ENCODE measurements at regions not wholly inside any gene's neighbourhood (a gene's known extent, or its start where the extent isn't known, plus 50 kb on each side); places are given as distances from the start of the nearest gene placed in this dataset.
"Not testable (repeated sequence)": the region's sequence is repeated elsewhere in the genome, so short reads cannot be mapped to it uniquely, and the experiment has no call there.

GRCh38 chr20:52425253-52425652, 233.7 kb upstream of the ZFP64 start:
- H3K9me3 ChIP-seq (ENCODE audit: low read length) = peaks cover 32% of the 10 kb centered on the region
- H2AFZ ChIP-seq (ENCODE audit: low read length) = no peak overlapping the region
- DNase-seq (ENCODE audit: low spot score) = no peak
- H3K27ac ChIP-seq (ENCODE audit: extremely low read length, insufficient read depth, low read length) = no peak overlapping the region
- FAIRE-seq = peak; percentile 8
- H3K36me3 ChIP-seq (replicated peaks in 1 of 2; ENCODE audit: control insufficient read depth in 1 of 2, insufficient read depth in 2 of 2, low read length in 2 of 2) = no peaks in the 10 kb centered on the region
- ChIA-PET CTCF (ENCODE audit: low intra/inter-chr PET ratio, low total read pairs) (no interaction called here), POLR2A (no interaction called here)
- no peaks in the 10 kb centered on the region for H3K27me3 ChIP-seq (ENCODE audit: control insufficient read depth in 1 of 2, insufficient read depth in 2 of 2, low read length in 2 of 2)
- intact Hi-C loops (cut with micrococcal nuclease; ENCODE audit: unreplicated experiment) (no loop called here), in situ Hi-C loops (cut with HindIII; ENCODE audit: extremely low pct_ligation_motif_present, low pct_unique_long_range_greater_than_20kb) (no loop called here)
- 13% methylated on average over 9 of the region's 9 CpGs for WGBS (ENCODE audit: low lambda C conversion rate)
- H3K79me2 ChIP-seq (ENCODE audit: insufficient read depth, low read length) = no peaks in the 10 kb centered on the region
- H3K4me2 ChIP-seq (ENCODE audit: low read depth, low read length) = no peak overlapping the region
- H3K9ac ChIP-seq (ENCODE audit: insufficient read depth, low read depth, low read length) = no peak overlapping the region
- no peak overlapping the region for H3K4me3 ChIP-seq (replicated peaks in 1 of 3; ENCODE audit: insufficient read depth in 1 of 3, low read depth in 2 of 3, low read length in 3 of 3)
- BruUV-seq (replicated peaks) = no TSS peak
- ATAC-seq = no peak
- H3K4me1 ChIP-seq (ENCODE audit: insufficient read depth, low read length) = no peaks in the 10 kb centered on the region
- no peaks in the 10 kb centered on the region for H4K20me1 ChIP-seq (ENCODE audit: insufficient read depth, low read length)
- TF ChIP-seq ATF7 (IDR thresholded peaks at IDR 0.05) (0 out of 2 replicates have a peak, but pooled peaks have one; percentile 1), ATF7 (CRISPR knock-in tag; IDR thresholded peaks at IDR 0.05) (no peak), MAZ (IDR thresholded peaks at IDR 0.05; ENCODE audit: borderline replicate concordance, low read depth, low read length) (no peak), MAZ (CRISPR knock-in tag; IDR thresholded peaks at IDR 0.05; ENCODE audit: low read depth) (no peak), CREB1 (IDR thresholded peaks at IDR 0.05) (peak; percentile 26; the same call in 1 of the 2 replicates), CREB1 (CRISPR knock-in tag; IDR thresholded peaks at IDR 0.05) (no peak)

GRCh38 chr20:52424357-52424942, 232.9 kb upstream of the ZFP64 start:
- CTCF ChIA-PET (ENCODE audit: low intra/inter-chr PET ratio, low total read pairs) = not testable (repeated sequence)

More at GRCh38 chr20:52424357-52424942, 232.9 kb upstream of the ZFP64 start:
- H3K9ac ChIP-seq (ENCODE audit: insufficient read depth, low read depth, low read length); FAIRE-seq; H3K27ac ChIP-seq (ENCODE audit: extremely low read length, insufficient read depth, low read length); BruUV-seq (replicated peaks); DNase-seq (ENCODE audit: low spot score); H3K4me3 ChIP-seq (replicated peaks in 1 of 3; ENCODE audit: insufficient read depth in 1 of 3, low read depth in 2 of 3, low read length in 3 of 3); in situ Hi-C loops (cut with HindIII; ENCODE audit: extremely low pct_ligation_motif_present, low pct_unique_long_range_greater_than_20kb); H3K4me2 ChIP-seq (ENCODE audit: low read depth, low read length); intact Hi-C loops (cut with micrococcal nuclease; ENCODE audit: unreplicated experiment); H3K79me2 ChIP-seq (ENCODE audit: insufficient read depth, low read length); POLR2A ChIA-PET; ATAC-seq; H3K36me3 ChIP-seq (replicated peaks in 1 of 2; ENCODE audit: control insufficient read depth in 1 of 2, insufficient read depth in 2 of 2, low read length in 2 of 2); H2AFZ ChIP-seq (ENCODE audit: low read length); H4K20me1 ChIP-seq (ENCODE audit: insufficient read depth, low read length); H3K4me1 ChIP-seq (ENCODE audit: insufficient read depth, low read length); H3K27me3 ChIP-seq (ENCODE audit: control insufficient read depth in 1 of 2, insufficient read depth in 2 of 2, low read length in 2 of 2): not testable (repeated sequence)
- 46% methylated on average over 6 of the region's 6 CpGs for WGBS (ENCODE audit: low lambda C conversion rate)
- H3K9me3 ChIP-seq (ENCODE audit: low read length) = peaks cover 39% of the 10 kb centered on the region
- TF ChIP-seq MTA1 (CRISPR knock-in tag; IDR thresholded peaks at IDR 0.05; ENCODE audit: borderline replicate concordance) (0 out of 2 replicates have a peak, but pooled peaks have one; percentile 36), ZEB1 (IDR thresholded peaks at IDR 0.05; ENCODE audit: insufficient replicate concordance, low read depth) (peak; percentile 98)
